Smooth muscle cell (in vitro differentiated cells): ENCODE measurements at regions not wholly inside any gene's neighbourhood (a gene's known extent, or its start where the extent isn't known, plus 50 kb on each side); places are given as distances from the start of the nearest gene placed in this dataset.
"Not testable (repeated sequence)": the region's sequence is repeated elsewhere in the genome, so short reads cannot be mapped to it uniquely, and the experiment has no call there.

Experiments used
- DNase-seq: peaks from one replicate; lab custom pipeline; 2025; ENCODE audit not compliant: unreplicated experiment; lab: John Stamatoyannopoulos, UW
- H2AFZ ChIP-seq: fragments of 200-600 bp; sonication (generic); 2 replicates; pipeline ENCODE4 v1.6.0; 2016; ENCODE audit warnings: antibody characterized with exemption, low read depth, mild to moderate bottlenecking
- H3F3A ChIP-seq: fragments of 200-600 bp; sonication (generic); 2 replicates; pipeline ENCODE4 v1.6.0; 2017; ENCODE audit warnings: antibody characterized with exemption, low read depth
- H3K27ac ChIP-seq: fragments of 200-600 bp; sonication (generic); 2 replicates; pipeline ENCODE4 v1.5.1; 2016; ENCODE audit warnings: low read depth, mild to moderate bottlenecking
- H3K27me3 ChIP-seq: fragments of 200-600 bp; sonication (generic); 2 replicates; pipeline ENCODE4 v1.6.1; 2016; ENCODE audit warnings: low read depth, mild to moderate bottlenecking
- H3K36me3 ChIP-seq: fragments of 200-600 bp; sonication (generic); 2 replicates; pipeline ENCODE4 v1.5.1; 2016; ENCODE audit warnings: low read depth
- H3K4me1 ChIP-seq: fragments of 200-600 bp; sonication (generic); 2 replicates; pipeline ENCODE4 v1.5.1; 2016; ENCODE audit warnings: low read depth
- H3K4me2 ChIP-seq: fragments of 200-600 bp; sonication (generic); 2 replicates; pipeline ENCODE4 v1.6.0; 2016; ENCODE audit warnings: mild to moderate bottlenecking
- H3K4me3 ChIP-seq: fragments of 200-600 bp; sonication (generic); 2 replicates; pipeline ENCODE4 v1.5.1; 2016; ENCODE audit warnings: mild to moderate bottlenecking
- H3K79me2 ChIP-seq: fragments of 200-600 bp; sonication (generic); 2 replicates; pipeline ENCODE4 v1.6.0; 2016; ENCODE audit warnings: low read depth, mild to moderate bottlenecking
- H3K9ac ChIP-seq: fragments of 200-600 bp; sonication (generic); 2 replicates; pipeline ENCODE4 v1.6.0; 2016; ENCODE audit warnings: low read depth
- H3K9me3 ChIP-seq: fragments of 200-600 bp; sonication (generic); replicated peaks from 2 replicates; pipeline ENCODE4 v1.5.1; 2016; ENCODE audit warnings: low read depth
- H4K20me1 ChIP-seq: fragments of 200-600 bp; sonication (generic); 2 replicates; pipeline ENCODE4 v1.6.0; 2016; ENCODE audit warnings: low read depth
- WGBS: methylation state at CpG from one replicate; pipeline ENCODE4 v1.1.7; 2016; ENCODE audit warnings: low lambda C conversion rate; 5-methylcytosine and 5-hydroxymethylcytosine counted together
- TF ChIP-seq, protein P1 (sequence below): fragments of 200-600 bp; sonication (generic); IDR thresholded peaks from 2 replicates; pipeline ENCODE4 v1.5.1; 2017; ENCODE audit warnings: borderline replicate concordance, mild to moderate bottlenecking, antibody characterized with exemption; ENCODE audit not compliant: insufficient read depth, poor library complexity, severe bottlenecking

DNA sequence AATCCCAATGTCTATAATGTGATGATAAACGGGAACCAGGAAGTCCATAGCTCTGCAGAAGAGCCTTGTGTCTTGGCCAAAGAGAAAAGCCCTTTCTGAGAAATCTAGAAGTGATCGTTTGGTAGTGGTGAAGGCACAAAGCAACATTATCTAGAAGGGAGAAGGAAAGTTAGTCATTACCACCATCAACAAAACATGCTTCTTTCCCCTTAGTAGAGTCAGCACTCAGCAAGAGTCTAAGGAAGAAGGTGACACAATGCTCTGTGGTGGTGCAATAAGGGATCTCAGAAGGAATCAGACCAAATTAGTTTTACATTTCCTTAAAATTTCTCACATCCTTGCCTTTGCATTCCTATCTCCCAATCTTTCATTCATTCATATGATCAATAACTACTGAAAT, 134.4 kb upstream of the PRDX6 start:
- no peak for DNase-seq
- peak overlapping the region; percentile 35 for H3K4me2 ChIP-seq
- H3K4me1 ChIP-seq: no peaks in the 10 kb centered on the region
- no peaks in the 10 kb centered on the region for H3F3A ChIP-seq
- no peak overlapping the region for H3K27ac ChIP-seq
- H3K36me3 ChIP-seq: no peaks in the 10 kb centered on the region
- H3K27me3 ChIP-seq: no peaks in the 10 kb centered on the region
- H3K4me3 ChIP-seq: no peak overlapping the region
- no peaks in the 10 kb centered on the region for H3K9me3 ChIP-seq
- H3K9ac ChIP-seq: no peak overlapping the region
- no peak overlapping the region for H2AFZ ChIP-seq
- TF ChIP-seq, protein P1, sequence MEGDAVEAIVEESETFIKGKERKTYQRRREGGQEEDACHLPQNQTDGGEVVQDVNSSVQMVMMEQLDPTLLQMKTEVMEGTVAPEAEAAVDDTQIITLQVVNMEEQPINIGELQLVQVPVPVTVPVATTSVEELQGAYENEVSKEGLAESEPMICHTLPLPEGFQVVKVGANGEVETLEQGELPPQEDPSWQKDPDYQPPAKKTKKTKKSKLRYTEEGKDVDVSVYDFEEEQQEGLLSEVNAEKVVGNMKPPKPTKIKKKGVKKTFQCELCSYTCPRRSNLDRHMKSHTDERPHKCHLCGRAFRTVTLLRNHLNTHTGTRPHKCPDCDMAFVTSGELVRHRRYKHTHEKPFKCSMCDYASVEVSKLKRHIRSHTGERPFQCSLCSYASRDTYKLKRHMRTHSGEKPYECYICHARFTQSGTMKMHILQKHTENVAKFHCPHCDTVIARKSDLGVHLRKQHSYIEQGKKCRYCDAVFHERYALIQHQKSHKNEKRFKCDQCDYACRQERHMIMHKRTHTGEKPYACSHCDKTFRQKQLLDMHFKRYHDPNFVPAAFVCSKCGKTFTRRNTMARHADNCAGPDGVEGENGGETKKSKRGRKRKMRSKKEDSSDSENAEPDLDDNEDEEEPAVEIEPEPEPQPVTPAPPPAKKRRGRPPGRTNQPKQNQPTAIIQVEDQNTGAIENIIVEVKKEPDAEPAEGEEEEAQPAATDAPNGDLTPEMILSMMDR: no peak
- H3K79me2 ChIP-seq: no peaks in the 10 kb centered on the region
- 77% methylated on average over 2 of the region's 2 CpGs for WGBS
- H4K20me1 ChIP-seq: no peaks in the 10 kb centered on the region

DNA sequence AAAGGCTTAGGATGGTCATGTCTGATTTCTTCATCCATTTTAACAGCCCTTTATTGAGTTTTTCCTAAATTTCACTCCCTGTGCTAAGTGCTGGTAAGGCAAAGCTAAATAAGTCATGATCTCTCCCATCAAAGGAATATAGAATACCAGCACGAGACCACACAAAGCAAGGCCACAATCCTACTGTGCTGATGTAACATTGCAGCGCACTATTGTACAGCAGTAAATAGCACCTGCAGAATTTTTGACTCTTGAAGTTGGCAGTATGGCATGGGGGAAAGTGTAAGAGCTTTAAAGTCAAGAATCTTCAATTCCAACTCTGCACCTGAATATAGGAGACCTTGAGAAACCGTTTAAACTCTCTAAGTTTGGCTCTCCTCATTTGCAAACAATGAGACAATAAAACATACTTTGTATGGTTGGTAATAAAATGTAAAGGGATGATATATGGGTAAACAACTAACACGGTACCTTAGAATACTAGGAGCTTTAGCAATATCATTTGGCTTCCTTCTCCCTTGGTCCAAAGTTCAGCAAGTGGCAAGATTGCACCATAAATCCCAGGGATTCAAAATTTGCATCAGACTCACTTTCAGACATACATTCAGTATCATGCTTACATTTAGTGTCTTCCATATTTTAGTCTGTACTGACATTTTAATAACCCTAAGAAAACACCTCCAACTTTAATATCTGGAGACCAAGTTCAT, 132.9 kb upstream of the PRDX6 start:
- H4K20me1 ChIP-seq: no peaks in the 10 kb centered on the region
- H3K27ac ChIP-seq: no peak overlapping the region
- H2AFZ ChIP-seq: no peak overlapping the region
- no peak overlapping the region for H3K4me3 ChIP-seq
- WGBS: 95% methylated on average over 4 of the region's 4 CpGs
- H3K79me2 ChIP-seq: no peaks in the 10 kb centered on the region
- H3K4me2 ChIP-seq: no peak overlapping the region
- TF ChIP-seq, protein P1: no peak
- H3K9ac ChIP-seq: no peak overlapping the region
- H3K36me3 ChIP-seq: no peaks in the 10 kb centered on the region
- H3F3A ChIP-seq: no peaks in the 10 kb centered on the region
- no peak for DNase-seq
- H3K4me1 ChIP-seq: no peaks in the 10 kb centered on the region
- no peaks in the 10 kb centered on the region for H3K9me3 ChIP-seq
- no peaks in the 10 kb centered on the region for H3K27me3 ChIP-seq

DNA sequence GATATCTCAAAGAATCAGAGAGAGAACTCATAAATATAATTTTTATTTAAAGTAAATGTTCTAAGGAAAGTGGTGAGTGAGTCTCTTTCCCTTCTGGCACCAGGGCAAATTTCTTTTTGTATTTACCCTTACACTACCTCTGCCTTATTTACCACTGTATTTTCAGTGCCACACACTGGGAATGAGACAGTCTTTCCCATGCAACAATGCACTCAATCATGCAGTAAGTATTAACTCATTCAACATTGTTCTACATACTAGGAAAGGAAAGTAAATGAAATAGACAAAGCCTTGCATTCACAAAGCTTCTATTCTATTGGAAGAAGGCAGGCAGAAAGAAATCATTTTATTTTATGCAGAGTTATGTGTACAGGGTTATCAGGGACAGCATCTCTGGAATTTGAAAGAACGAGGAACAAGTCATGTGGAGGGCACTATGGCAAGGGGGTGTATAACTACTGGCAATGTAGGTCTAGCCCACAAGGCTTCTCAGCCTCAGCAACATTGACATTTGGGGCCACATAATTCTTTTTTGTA, 129.8 kb upstream of the PRDX6 start:
- Histone ChIP-seq H3K9ac (no peak overlapping the region), H2AFZ (no peak overlapping the region), H3K4me2 (no peak overlapping the region), H3K27ac (no peak overlapping the region), H3K4me3 (no peak overlapping the region), H3K27me3 (no peaks in the 10 kb centered on the region), H3K36me3 (no peaks in the 10 kb centered on the region), H3K4me1 (no peaks in the 10 kb centered on the region), H4K20me1 (no peaks in the 10 kb centered on the region), H3F3A (no peaks in the 10 kb centered on the region), H3K79me2 (no peaks in the 10 kb centered on the region), H3K9me3 (no peaks in the 10 kb centered on the region)
- 75% methylated on average over 1 of the region's 1 CpG for WGBS
- TF ChIP-seq, protein P1: no peak
- DNase-seq: no peak

DNA sequence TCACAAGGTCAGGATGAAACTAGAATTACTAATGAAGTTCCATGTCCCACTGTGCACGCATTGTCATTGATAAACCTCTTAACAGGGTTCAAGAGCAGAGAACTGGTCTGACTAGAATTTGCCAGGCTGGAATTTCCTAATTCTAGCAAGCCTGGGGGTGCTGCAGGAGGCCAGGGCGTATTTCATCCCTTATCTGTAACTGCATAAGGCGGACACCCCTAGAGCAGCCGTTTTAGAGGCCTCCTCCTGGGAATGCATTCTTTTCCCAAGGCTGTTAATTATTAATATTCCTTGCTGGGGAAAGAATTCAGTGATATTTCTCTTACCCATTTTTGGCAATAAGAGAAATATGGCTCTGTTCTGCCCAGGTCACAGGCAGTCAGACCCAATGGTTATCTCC, 124.5 kb upstream of the PRDX6 start:
- not testable (repeated sequence) for H3K27ac ChIP-seq, H3K4me1 ChIP-seq, DNase-seq, H4K20me1 ChIP-seq, H3K27me3 ChIP-seq, H3K4me2 ChIP-seq, H3K36me3 ChIP-seq, H3F3A ChIP-seq, H3K9me3 ChIP-seq, H3K9ac ChIP-seq, H3K4me3 ChIP-seq, H3K79me2 ChIP-seq, H2AFZ ChIP-seq
- WGBS: 99% methylated on average over 4 of the region's 4 CpGs
